GM23338 (cell line): ENCODE measurements at regions not wholly inside any gene's neighbourhood (a gene's known extent, or its start where the extent isn't known, plus 50 kb on each side); places are given as distances from the start of the nearest gene placed in this dataset.

Experiments
- ATAC-seq: fragments of 200-7000 bp; cut with Tn5 transposase; 3 replicates; pipeline ENCODE4 v1.9.1; 2020
- DNase-seq: peaks from one replicate; pipeline ENCODE4 v3.0.0-alpha.2; 2015; ENCODE audit warnings: low spot score
- H2AFZ ChIP-seq: fragments of 200-600 bp; sonication (generic); 2 replicates; pipeline ENCODE4 v1.8.0; 2016; ENCODE audit warnings: antibody characterized with exemption, mild to moderate bottlenecking, moderate library complexity
- H3F3A ChIP-seq: fragments of 200-600 bp; sonication (generic); replicated peaks from 2 replicates; pipeline ENCODE4 v1.8.0; 2017; ENCODE audit warnings: antibody characterized with exemption, mixed run types, low read depth
- H3K27ac ChIP-seq: fragments of 200-600 bp; sonication (generic); 2 replicates; pipeline ENCODE4 v1.6.1; 2016; ENCODE audit warnings: low read depth
- H3K27me3 ChIP-seq: fragments of 200-600 bp; sonication (generic); 2 replicates; pipeline ENCODE4 v1.8.0; 2016; ENCODE audit warnings: mild to moderate bottlenecking, mixed run types, moderate library complexity; ENCODE audit not compliant: insufficient read depth
- H3K36me3 ChIP-seq: fragments of 200-600 bp; sonication (generic); 2 replicates; pipeline ENCODE4 v1.8.0; 2016; ENCODE audit warnings: mild to moderate bottlenecking; ENCODE audit not compliant: insufficient read depth
- H3K4me1 ChIP-seq: fragments of 200-600 bp; sonication (generic); 2 replicates; pipeline ENCODE4 v1.8.0; 2016; ENCODE audit warnings: mild to moderate bottlenecking, moderate library complexity; ENCODE audit not compliant: insufficient read depth
- H3K4me2 ChIP-seq: fragments of 200-600 bp; sonication (generic); 2 replicates; pipeline ENCODE4 v1.7.1; 2017; ENCODE audit warnings: mixed run types
- H3K4me3 ChIP-seq: fragments of 200-600 bp; sonication (generic); 2 replicates; pipeline ENCODE4 v1.6.1; 2016; ENCODE audit warnings: mixed run types
- H3K79me2 ChIP-seq: fragments of 200-600 bp; sonication (generic); replicated peaks from 2 replicates; pipeline ENCODE4 v1.8.0; 2017; ENCODE audit warnings: mild to moderate bottlenecking; ENCODE audit not compliant: insufficient read depth
- H3K9me2 ChIP-seq: fragments of 200-600 bp; sonication (generic); 2 replicates; pipeline ENCODE4 v1.8.0; 2017; ENCODE audit not compliant: insufficient read depth
- H4K20me1 ChIP-seq: fragments of 200-600 bp; sonication (generic); replicated peaks from 2 replicates; pipeline ENCODE4 v1.8.0; 2017; ENCODE audit warnings: mild to moderate bottlenecking; ENCODE audit not compliant: insufficient read depth
- H3K27ac Mint-ChIP-seq: 2 replicates; pipeline ENCODE4 v1.8.0; 2020; ENCODE audit warnings: inconsistent platforms, mild to moderate bottlenecking, moderate library complexity, mixed read lengths
- H3K27me3 Mint-ChIP-seq: 3 replicates; pipeline ENCODE4 v1.8.0; 2022; ENCODE audit warnings: low read depth, mild to moderate bottlenecking, moderate library complexity, mixed read lengths, inconsistent platforms; ENCODE audit not compliant: insufficient read depth, poor library complexity
- H3K36me3 Mint-ChIP-seq: 3 replicates; pipeline ENCODE4 v1.8.0; 2021; ENCODE audit warnings: low read depth, mild to moderate bottlenecking, inconsistent platforms, moderate library complexity, mixed read lengths
- H3K4me1 Mint-ChIP-seq: 3 replicates; pipeline ENCODE4 v1.8.0; 2020; ENCODE audit warnings: mild to moderate bottlenecking, inconsistent platforms, mixed read lengths
- H3K4me3 Mint-ChIP-seq: 3 replicates; pipeline ENCODE4 v1.8.0; 2021; ENCODE audit warnings: moderate library complexity, mild to moderate bottlenecking, inconsistent platforms, mixed read lengths
- H3K9me3 Mint-ChIP-seq: 3 replicates; pipeline ENCODE4 v1.8.0; 2020; ENCODE audit warnings: moderate library complexity, mild to moderate bottlenecking, inconsistent platforms, mixed read lengths
- CREB1 ChIP-seq: fragments of 250-450 bp; sonication (Bioruptor Pico); IDR thresholded peaks from 2 replicates; pipeline ENCODE4 v1.5.0; 2020; ENCODE audit warnings: low read depth, mild to moderate bottlenecking, moderate library complexity
- JUNB ChIP-seq: IDR thresholded peaks from one replicate; pipeline ENCODE4 v1.6.1; 2016; ENCODE audit warnings: antibody characterized with exemption; ENCODE audit not compliant: unreplicated experiment
- STAT1 ChIP-seq: IDR thresholded peaks from one replicate; pipeline ENCODE4 v1.6.1; 2016; ENCODE audit warnings: antibody characterized with exemption; ENCODE audit not compliant: unreplicated experiment
- ZNF331 ChIP-seq: fragments of 250-450 bp; sonication (Bioruptor Pico); IDR thresholded peaks from 2 replicates; pipeline ENCODE4 v1.5.0; 2020; ENCODE audit warnings: low read depth, mild to moderate bottlenecking, moderate library complexity
- TF ChIP-seq, protein P1 (sequence below): fragments of 250-450 bp; sonication (Bioruptor Pico); IDR thresholded peaks from 2 replicates; pipeline ENCODE4 v1.5.0; 2020; ENCODE audit warnings: mild to moderate bottlenecking, moderate library complexity
- TF ChIP-seq, protein P2 (sequence below): IDR thresholded peaks from 2 replicates; pipeline ENCODE4 v1.6.1; 2016; ENCODE audit warnings: antibody characterized with exemption

DNA sequence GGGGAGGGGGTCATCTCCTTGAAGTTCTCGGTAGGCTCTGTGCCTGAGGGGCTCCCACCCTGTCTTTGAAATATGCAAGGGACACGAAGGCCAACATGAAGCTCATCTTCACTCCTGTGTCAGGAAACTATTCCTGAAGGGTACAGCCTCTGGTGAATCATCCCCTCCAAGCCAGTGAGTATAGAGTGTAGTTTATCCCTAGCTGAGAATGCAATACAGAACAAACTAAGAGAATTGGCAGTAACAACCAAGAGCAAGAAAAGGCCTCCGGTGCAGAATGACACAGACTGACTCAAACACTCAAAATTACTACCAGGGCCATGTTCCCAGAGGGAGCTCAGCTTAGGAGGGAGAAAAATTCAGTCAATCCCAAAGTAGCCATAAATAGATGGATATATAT lies 413.3 kb downstream of the BCL11A start:
- Histone ChIP-seq H2AFZ (no peak overlapping the region), H3F3A (no peaks in the 10 kb centered on the region), H3K79me2 (no peaks in the 10 kb centered on the region), H3K27me3 (no peaks in the 10 kb centered on the region), H3K4me2 (no peak overlapping the region), H3K27ac (no peak overlapping the region), H3K4me1 (no peaks in the 10 kb centered on the region), H3K4me3 (no peak overlapping the region), H3K36me3 (no peaks in the 10 kb centered on the region; the same call in 1 of the 2 replicates), H4K20me1 (no peaks in the 10 kb centered on the region), H3K9me2 (no peaks in the 10 kb centered on the region)
- ATAC-seq (no peak), DNase-seq (no peak)
- TF ChIP-seq ZNF331 (CRISPR knock-in tag) (no peak), JUNB (no peak), STAT1 (no peak), CREB1 (no peak)
- TF ChIP-seq, protein P1, sequence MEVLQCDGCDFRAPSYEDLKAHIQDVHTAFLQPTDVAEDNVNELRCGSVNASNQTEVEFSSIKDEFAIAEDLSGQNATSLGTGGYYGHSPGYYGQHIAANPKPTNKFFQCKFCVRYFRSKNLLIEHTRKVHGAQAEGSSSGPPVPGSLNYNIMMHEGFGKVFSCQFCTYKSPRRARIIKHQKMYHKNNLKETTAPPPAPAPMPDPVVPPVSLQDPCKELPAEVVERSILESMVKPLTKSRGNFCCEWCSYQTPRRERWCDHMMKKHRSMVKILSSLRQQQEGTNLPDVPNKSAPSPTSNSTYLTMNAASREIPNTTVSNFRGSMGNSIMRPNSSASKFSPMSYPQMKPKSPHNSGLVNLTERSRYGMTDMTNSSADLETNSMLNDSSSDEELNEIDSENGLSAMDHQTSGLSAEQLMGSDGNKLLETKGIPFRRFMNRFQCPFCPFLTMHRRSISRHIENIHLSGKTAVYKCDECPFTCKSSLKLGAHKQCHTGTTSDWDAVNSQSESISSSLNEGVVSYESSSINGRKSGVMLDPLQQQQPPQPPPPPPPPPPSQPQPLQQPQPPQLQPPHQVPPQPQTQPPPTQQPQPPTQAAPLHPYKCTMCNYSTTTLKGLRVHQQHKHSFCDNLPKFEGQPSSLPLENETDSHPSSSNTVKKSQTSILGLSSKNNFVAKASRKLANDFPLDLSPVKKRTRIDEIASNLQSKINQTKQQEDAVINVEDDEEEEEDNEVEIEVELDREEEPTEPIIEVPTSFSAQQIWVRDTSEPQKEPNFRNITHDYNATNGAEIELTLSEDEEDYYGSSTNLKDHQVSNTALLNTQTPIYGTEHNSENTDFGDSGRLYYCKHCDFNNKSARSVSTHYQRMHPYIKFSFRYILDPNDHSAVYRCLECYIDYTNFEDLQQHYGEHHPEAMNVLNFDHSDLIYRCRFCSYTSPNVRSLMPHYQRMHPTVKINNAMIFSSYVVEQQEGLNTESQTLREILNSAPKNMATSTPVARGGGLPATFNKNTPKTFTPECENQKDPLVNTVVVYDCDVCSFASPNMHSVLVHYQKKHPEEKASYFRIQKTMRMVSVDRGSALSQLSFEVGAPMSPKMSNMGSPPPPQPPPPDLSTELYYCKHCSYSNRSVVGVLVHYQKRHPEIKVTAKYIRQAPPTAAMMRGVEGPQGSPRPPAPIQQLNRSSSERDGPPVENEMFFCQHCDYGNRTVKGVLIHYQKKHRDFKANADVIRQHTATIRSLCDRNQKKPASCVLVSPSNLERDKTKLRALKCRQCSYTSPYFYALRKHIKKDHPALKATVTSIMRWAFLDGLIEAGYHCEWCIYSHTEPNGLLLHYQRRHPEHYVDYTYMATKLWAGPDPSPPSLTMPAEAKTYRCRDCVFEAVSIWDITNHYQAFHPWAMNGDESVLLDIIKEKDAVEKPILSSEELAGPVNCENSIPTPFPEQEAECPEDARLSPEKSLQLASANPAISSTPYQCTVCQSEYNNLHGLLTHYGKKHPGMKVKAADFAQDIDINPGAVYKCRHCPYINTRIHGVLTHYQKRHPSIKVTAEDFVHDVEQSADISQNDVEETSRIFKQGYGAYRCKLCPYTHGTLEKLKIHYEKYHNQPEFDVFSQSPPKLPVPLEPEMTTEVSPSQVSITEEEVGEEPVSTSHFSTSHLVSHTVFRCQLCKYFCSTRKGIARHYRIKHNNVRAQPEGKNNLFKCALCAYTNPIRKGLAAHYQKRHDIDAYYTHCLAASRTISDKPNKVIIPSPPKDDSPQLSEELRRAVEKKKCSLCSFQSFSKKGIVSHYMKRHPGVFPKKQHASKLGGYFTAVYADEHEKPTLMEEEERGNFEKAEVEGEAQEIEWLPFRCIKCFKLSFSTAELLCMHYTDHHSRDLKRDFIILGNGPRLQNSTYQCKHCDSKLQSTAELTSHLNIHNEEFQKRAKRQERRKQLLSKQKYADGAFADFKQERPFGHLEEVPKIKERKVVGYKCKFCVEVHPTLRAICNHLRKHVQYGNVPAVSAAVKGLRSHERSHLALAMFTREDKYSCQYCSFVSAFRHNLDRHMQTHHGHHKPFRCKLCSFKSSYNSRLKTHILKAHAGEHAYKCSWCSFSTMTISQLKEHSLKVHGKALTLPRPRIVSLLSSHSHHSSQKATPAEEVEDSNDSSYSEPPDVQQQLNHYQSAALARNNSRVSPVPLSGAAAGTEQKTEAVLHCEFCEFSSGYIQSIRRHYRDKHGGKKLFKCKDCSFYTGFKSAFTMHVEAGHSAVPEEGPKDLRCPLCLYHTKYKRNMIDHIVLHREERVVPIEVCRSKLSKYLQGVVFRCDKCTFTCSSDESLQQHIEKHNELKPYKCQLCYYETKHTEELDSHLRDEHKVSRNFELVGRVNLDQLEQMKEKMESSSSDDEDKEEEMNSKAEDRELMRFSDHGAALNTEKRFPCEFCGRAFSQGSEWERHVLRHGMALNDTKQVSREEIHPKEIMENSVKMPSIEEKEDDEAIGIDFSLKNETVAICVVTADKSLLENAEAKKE (CRISPR knock-in tag): no peak
- TF ChIP-seq, protein P2, sequence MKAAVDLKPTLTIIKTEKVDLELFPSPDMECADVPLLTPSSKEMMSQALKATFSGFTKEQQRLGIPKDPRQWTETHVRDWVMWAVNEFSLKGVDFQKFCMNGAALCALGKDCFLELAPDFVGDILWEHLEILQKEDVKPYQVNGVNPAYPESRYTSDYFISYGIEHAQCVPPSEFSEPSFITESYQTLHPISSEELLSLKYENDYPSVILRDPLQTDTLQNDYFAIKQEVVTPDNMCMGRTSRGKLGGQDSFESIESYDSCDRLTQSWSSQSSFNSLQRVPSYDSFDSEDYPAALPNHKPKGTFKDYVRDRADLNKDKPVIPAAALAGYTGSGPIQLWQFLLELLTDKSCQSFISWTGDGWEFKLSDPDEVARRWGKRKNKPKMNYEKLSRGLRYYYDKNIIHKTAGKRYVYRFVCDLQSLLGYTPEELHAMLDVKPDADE: no peak
- H3K27ac Mint-ChIP-seq: no peak overlapping the region
- peaks cover 4% of the 10 kb centered on the region for H3K27me3 Mint-ChIP-seq
- H3K9me3 Mint-ChIP-seq: peaks cover 46% of the 10 kb centered on the region
- H3K36me3 Mint-ChIP-seq: peaks cover 29% of the 10 kb centered on the region
- 0 out of 3 replicates have a peak, but pooled peaks cover 2% of the 10 kb centered on the region for H3K4me1 Mint-ChIP-seq
- no peak overlapping the region for H3K4me3 Mint-ChIP-seq
